GM18867 (cell line): ENCODE measurements at regions not wholly inside any gene's neighbourhood (a gene's known extent, or its start where the extent isn't known, plus 50 kb on each side); places are given as distances from the start of the nearest gene placed in this dataset.
"Not testable (repeated sequence)": the region's sequence is repeated elsewhere in the genome, so short reads cannot be mapped to it uniquely, and the experiment has no call there.

Experiments
- ATAC-seq: cut with Tn5 transposase; IDR thresholded peaks from one replicate; pipeline ENCODE4 v1.9.1; 2021; ENCODE audit warnings: mild to moderate bottlenecking, moderate library complexity; ENCODE audit not compliant: unreplicated experiment

DNA sequence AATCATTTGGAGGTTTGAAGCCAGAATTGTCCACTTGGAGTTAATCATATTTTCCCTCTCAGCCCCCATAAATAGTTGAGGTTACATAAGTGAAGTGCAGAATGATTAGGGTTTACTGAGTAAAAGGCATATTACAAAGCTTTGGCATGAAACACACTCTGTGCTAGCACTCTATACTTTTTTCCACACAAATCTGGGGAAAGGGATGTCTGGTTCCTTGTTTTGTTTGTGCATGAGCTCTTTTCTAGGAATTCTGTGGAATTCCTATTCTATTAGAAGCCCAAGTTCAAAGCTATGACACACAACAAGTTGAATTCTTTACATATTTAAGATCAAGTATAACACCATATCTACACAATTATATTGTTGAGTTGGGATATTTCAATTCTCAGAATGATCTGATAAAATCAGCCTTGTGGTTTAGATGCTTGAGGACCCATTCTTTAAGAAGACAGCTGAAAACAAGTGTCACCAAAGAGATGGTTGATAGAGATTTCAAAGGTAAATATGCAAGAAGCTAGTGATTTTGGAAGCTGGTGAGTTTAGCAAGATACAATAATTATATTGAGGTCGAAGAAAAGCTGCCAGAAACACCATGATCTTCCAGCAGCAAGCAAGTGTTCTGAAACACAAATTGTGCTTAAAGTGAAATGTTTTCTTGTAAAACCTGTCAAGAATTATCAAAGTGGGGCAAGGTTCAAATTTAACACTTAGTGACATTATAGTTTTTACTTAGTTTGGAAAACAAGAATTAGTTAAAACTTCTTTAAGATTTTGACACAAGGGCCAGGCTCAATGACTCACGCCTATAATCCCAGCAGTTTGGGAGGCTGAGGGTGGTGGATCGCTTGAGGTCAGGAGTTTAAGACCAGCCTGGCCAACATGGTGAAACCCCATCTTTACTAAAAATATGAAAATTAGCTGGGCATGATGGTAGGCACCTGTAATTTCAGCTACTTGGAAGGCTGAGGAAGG is 122.6 kb downstream of the INHBA start:
- ATAC-seq, result no peak

DNA sequence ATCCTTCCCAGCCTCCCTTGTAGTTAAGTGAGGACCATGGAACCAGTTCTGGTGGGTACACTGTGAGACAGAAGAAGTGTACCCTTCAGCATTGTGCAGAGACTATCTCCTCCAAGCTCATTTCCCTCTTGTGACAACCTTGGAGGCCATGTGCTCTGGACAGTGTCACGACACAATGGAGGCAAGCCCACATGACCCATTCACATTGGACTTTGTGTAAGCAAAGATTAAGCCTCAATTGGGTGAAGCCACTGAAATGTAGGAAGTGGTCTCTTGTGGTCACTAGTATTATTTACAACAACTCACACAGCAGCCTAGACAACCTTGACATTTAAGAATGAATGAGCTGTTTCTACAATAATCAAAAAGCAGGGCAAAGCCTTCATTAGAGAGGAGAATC is 124.2 kb downstream of the INHBA start:
- no peak for ATAC-seq

DNA sequence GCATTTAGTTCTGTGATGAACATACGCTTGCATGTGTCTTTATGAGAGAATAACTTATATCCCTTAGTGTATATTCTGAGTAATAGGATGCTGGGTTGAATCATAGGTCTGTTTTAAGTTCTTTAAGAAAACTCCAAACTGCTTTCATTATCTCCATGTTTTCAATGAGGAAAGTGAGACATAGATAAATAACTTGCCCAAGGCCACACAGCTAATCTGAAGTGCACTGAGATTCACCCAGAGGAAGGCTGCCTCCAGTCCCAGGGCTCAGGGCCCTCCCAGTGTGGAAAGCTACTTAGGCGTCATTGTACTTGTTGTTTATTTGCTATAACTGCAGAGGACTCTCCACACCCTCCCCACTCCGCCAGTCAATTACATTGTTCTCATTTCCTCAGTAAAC is 126.7 kb downstream of the INHBA start:
- ATAC-seq, result no peak

DNA sequence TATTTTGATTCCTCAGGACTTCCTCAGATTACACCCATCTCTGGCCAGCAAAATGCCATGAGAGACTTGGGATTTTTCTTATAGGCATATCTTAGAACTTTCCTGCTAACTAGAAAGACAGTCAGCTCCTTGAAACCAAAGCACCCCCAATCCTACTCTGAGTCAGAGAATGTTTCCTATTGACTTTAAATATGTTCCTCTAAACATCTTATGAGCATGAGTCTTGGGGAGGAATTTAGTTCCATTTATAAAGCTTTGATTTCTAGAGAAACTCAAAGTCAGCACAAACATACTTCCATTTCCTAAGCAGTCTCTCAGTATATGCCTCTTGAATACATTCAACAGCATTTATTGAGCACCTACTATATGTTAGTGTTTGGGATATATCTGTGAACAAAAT is 128.5 kb downstream of the INHBA start:
- ATAC-seq, result no peak

DNA sequence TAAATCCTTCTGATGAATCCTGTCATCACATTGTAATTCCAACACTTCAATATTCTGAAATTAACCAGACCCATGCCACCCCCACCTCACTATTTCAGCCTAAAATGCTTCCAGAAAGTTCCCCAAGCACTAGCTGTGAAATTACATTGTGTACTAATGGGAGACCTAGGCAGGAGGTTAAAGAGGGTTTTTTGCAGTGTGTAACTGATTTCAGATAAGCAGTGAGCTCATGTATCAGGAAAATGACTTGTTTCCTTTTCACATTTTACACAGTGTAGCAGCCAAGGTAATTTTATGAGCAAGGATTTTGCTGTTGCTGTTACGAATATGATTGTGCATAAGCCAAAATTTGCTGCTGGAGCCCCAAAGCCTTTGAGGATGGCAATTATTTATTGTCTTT is 129.0 kb downstream of the INHBA start:
- ATAC-seq, result no peak

DNA sequence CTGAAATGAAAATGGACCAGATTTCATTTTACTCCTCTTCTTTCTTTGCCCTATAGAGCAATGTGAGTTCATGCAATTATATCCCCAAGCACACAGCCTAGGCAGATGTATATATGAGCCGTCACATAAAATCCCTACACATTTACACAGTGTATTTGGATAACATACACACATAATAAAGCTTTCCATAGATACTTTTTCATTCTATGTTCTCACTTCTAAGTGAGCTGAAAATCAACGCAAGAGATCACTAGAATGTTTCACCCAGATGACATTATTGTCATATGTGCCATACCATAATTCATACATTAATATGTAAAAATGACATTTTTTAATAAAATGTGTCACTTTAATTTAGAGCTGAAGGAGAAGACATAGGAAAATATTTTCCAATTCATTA is 129.4 kb downstream of the INHBA start:
- ATAC-seq, result no peak

DNA sequence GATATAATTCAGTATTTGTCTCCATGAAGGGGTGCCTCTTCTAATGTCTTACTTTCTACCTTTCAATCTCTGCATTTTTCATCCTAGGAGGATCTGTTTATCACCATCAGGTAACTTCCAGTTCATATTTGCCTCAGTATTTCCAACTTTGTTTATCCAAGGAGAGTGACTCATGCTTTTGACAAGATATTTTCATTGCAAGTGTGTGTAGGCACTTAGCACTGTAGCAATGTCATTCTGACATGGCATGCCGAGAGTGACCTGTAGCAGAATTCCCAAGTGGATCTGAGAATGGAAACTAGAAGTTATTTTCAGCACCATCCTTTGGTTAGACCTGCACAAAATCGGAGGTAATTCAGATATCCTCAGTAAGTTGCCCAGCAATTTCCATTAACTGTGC is 129.9 kb downstream of the INHBA start:
- ATAC-seq, result no peak

DNA sequence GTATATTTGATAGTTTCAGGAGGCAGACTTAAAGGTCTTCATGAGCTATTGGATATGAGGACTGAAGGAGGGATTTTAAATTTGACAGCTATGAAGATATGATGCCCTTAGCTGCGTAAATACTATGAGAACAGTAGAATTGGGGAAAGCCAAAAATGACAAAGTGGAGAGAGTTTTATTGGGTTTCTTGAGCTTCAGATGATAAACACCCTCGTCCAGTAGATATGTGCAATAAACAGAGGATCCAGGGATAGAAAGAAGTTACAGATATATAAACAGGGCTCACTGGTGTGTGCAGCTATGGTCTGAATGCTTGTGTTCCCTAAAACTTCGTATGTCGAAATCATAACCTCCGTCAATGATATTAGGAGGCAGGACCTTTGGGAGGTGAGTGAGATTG is 131.3 kb downstream of the INHBA start:
- ATAC-seq, result no peak

DNA sequence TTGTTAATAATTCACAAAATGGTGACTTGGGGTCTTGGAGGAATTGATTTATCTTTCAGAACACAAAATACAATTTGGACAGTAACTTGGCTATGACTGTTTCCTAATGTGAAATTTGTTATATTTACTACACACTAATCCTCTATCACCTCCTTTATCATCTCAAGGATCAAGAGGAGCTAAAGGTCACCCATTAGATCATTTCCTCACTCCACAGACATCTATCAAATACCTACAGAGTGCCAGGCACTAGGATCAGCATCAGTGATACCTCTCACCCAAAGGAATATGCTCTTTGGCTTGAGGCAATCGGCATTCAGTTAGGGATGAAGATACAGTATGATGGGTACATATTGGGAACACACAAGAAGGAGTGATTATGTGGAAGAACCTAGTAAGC is 132.1 kb downstream of the INHBA start:
- ATAC-seq, result no peak

DNA sequence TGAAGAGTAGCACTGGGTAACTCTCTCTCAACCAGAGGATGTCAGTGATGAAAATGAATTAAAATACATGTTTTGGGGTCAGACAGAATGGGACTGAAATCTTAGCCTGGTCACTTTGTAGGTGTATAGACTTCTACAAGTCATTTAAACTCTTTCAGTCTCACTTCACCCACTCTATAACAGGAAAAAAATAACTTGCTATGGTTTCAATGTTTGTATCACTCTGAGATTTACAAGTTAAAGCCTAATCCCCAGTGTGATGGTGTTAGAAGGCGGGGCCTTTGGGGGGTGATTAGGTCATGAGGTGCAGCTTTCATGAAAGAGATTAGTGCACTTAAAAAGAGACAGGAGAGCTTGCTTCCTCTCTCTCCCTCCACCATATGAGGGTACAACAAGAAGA is 134.8 kb downstream of the INHBA start:
- no peak for ATAC-seq

DNA sequence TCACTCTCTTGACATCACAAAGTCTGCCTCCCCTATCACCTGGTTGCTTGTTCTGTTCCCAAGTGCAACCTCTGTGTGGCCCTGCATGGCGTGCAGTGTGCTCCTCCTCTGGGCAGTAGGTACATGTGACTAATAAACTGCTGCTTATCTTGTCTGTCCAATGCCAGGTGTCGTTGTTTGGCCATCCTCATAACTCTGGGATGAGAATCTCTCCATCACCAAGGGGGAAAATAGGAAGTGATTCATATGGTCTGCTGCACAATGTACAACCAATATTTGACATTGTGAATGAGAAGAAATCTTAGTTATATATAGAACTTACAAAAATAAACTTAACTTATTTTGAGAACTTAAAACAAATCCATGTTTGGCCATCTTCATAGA is 135.2 kb downstream of the INHBA start:
- ATAC-seq, result no peak

DNA sequence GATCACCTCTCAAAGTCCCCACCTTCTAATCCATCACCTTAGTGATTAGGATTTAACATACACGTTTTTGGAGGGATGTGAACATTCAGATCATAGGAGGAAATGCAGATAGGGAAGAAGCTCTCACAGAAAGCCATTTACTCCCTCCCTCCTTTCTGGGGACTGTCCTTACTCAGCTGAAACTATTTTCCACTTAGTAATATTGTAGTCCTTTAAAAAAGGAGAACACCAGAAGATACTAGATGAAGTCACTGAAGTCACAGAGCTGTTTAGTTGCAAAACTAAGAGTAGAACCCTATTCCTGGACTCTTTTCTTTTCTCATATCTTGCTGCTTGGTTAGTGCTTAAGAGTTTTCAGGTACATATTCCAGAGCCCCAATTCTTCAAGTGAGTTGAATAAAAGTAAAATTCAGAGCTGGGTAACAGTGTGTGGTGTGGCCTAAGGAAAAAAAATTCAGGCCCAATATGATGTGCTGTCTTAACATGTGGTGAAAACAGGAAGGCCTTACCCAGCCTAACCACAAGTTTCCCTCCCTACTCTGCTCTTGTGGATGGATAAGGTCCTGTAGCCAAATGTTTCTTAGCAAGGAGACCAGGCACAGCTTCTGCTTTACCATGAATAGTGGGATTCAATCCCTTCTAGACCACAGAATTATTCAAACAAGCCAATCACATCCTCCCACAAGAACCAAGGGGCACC is 135.7 kb downstream of the INHBA start:
- no peak for ATAC-seq

DNA sequence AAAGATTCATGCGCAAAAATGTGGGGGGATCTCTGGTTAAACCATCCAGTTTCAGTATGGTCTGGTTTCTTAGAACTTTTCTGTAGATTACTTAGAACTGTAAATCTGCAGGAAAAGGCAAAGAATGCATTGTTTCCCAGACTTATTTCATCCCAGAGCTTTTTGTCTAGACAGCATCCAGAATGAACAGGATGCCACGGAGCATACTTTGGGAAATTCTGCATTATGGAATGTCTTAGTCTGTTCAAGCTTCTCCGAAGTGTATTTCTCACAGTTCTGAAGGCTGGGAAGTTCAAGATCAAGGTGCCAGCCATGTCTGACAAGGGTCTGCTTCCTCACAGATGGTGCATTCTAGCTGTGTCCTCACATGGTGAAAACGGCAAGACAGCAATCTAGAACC is 136.3 kb downstream of the INHBA start:
- ATAC-seq, result no peak

DNA sequence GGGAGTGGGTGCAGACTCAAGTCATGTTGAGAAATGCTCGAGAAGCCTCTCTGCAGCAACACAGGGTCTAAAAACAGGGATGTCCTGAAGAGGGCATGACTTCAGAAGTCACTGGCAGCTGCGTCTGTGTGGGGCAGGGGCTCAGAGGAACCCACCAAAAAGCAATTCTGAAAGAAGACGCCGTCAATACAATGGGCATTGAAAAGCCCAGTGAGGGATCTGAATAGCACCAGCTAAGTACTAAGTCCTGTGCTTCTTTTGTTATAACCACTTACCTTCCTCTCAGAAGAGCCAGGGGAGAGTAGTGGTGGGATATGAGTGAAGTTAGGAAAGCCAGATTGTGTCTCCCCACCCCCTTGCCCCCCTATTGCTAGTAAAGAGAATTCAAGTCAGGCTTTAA is 137.2 kb downstream of the INHBA start:
- ATAC-seq, result no peak

DNA sequence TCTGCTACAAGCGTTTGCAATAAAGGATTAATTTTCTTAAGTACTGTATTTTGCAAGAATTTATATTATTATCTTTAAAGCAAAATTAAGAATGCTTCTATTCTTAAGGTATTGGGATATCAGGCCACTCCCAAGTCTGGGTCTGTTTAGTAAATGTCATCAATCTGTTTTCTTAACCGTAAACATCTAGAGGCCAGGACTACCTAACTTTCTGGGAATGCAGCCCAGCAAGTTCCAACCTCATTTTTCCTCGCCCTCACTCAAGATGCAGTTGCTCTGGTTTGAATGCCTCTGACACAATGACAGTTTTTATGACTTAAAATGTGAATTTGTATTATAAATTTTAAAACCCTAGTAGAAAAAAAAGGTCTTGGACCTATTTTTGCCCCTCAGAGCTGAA is 143.5 kb downstream of the INHBA start:
- ATAC-seq, result no peak

DNA sequence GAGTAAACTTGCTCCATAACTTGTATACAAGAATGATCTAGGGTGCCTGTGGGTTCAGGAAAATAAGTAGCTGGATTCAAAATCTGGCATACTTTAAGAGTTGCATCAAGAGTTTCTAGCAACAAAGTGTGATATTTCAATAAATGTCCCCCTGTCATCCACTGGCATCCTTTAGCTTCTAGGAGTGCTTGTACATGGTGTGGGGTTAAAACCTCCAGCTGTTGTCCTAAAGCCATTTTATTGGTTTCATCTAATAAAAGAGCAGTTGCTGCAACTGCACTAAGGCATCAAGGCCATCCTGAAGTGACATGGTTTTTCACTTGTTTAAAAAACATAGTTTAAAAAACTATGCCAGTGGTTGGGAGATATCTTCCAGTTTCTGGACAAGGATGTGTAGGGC is 148.4 kb downstream of the INHBA start:
- ATAC-seq, result no peak

DNA sequence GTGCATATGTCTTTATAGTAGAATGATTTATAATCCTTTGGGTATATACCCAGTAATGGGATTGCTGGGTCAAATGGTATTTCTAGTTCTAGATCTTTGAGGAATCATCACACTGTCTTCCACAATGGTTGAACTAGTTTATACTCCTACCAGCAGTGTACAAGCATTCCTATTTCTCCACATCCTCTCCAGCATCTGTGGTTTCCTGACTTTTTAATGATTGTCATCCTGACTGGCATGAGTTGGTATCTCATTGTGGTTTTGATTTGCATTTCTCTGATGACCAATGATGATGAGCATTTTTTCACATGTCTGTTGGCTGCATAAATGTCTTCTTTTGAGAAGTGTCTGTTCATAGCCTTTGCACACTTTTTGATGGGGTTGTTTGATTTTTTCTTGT is 152.8 kb downstream of the INHBA start:
- ATAC-seq, result not testable (repeated sequence)

DNA sequence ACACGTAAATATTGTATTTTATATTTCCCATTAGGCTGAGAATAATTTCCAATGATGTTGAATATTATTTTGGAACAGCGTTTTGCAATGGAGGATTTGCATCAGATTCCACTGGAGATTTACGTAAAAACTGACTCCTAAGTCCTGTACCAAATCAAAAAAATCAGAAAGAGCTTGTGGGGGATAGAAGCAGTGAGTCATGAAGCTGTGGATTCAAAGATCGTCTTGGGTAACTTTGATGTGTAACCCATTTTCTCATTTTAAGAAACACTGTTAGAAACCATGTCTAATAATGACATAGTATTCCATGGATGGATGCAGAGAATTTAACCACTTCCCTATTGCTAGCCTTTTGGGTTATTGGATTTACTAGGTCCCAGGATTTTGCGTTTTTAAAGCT is 158.6 kb downstream of the INHBA start:
- no peak for ATAC-seq

DNA sequence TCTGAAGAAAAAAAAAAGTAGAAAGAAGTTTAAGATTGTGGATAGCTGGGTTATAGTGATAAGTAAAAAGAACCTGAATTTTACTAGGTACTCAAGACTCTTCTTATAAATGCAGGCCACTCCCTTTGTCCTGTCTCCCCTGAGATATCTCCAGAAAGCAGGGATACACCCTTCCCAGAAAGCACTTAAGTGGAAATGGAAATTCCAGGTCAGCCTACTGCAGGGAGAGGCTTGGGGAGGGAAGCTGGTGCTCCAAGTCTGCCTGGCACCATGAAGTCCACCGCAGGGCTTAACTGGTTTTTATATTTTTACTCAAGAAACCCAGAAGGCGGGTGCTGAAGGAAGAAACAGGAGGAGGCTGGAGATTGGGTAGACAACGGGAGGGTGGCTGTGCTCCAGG is 162.3 kb downstream of the INHBA start:
- ATAC-seq, result no peak

DNA sequence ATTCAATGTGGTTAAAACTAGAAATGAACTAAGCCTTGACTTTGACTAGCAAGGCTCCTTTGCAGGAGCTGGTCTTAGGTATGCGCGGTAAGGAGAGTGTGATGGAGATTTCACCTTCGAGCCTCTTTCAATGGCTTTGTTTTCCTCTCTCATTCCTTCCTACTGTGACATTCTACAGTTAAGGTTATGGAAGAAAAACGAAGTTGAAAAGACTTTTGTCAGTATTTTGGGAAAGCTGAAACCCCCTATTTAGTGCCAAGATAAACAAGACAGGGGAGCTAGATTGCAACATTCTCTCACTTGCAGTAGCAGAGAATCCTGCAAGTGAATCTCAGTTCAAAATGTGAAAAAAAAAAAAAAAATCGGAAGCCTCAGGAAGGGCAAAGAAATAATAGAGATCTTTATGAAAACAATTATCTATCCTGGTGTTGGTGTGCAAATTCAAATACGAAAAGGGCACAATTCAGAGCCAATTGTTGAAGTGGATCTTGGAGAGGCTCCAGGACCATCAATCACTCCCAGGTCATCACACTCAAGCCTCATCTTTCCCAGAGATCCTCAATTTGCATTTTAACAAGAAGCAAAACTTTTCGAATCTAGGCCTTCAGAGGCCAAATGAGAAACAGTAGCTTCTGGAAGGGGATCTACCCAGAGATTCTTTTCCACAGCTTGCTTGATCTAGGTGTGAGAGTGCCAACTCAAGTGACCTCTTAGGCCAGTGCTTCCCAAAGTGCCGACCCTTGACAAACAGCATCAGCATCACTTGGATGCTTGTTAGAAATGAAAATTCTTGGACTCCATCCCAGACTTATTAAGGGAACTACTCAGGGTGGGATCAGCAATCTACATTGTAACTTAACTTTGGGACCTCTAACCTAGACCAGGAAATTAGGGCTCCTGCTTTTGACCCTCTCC is 163.8 kb downstream of the INHBA start:
- ATAC-seq, result no peak
